IMR-90 (cell line): ENCODE measurements at regions not wholly inside any gene's neighbourhood (a gene's known extent, or its start where the extent isn't known, plus 50 kb on each side); places are given as distances from the start of the nearest gene placed in this dataset.

Experiments
- ATAC-seq: fragments of 200-7000 bp; cut with Tn5 transposase; 2 replicates; pipeline ENCODE4 v1.9.1; 2020; ENCODE audit warnings: low read depth, mild to moderate bottlenecking, moderate library complexity
- BruUV-seq: library from RNA; stranded (reverse); fragments of 400-500 nt; replicated peaks from 2 replicates; lab custom pipeline; 2021; lab: Mats Ljungman, UMichigan
- CTCF ChIA-PET: fragments of 300-600 bp; formaldehyde crosslinking; extraction: SDS; loops from one replicate; lab custom pipeline; 2021; ENCODE audit warnings: antibody characterized with exemption; lab: Yijun Ruan, JAX
- POLR2A ChIA-PET: fragments of 300-600 bp; sonication (Branson Sonifier 250); formaldehyde crosslinking; loops from one replicate; lab custom pipeline; 2022; ENCODE audit warnings: antibody characterized with exemption; ENCODE audit not compliant: unreplicated experiment; lab: Charles Lee
- DNase-seq: peaks from one replicate; pipeline ENCODE4 v3.0.0; 2013
- H2AFZ ChIP-seq: replicated peaks from 2 replicates; pipeline ENCODE3; 2013; ENCODE audit warnings: low read length, mild to moderate bottlenecking; ENCODE audit not compliant: poor library complexity
- H2AK5ac ChIP-seq: 2 replicates; pipeline ENCODE4 v1.6.1; 2013; ENCODE audit warnings: low read depth, low read length, inconsistent platforms
- H2AK9ac ChIP-seq: replicated peaks from 2 replicates; pipeline ENCODE3; 2013; ENCODE audit warnings: mild to moderate bottlenecking, low read depth, low read length, moderate library complexity; ENCODE audit not compliant: poor library complexity
- H2BK120ac ChIP-seq: 2 replicates; pipeline ENCODE4 v1.6.1; 2013; ENCODE audit warnings: low read depth, low read length, inconsistent platforms
- H2BK15ac ChIP-seq: 3 replicates; pipeline ENCODE4 v1.6.1; 2013; ENCODE audit warnings: low read depth, low read length, inconsistent platforms
- H2BK20ac ChIP-seq: 2 replicates; pipeline ENCODE4 v1.6.1; 2013; ENCODE audit warnings: low read depth, mild to moderate bottlenecking, inconsistent platforms, low read length, moderate library complexity
- H2BK5ac ChIP-seq: 2 replicates; pipeline ENCODE4 v1.6.1; 2013; ENCODE audit warnings: mild to moderate bottlenecking, low read depth, low read length, inconsistent platforms; ENCODE audit not compliant: poor library complexity, severe bottlenecking
- H3K14ac ChIP-seq: replicated peaks from 2 replicates; pipeline ENCODE4 v1.6.1; 2013; ENCODE audit warnings: low read depth, low read length, inconsistent platforms
- H3K18ac ChIP-seq: 2 replicates; pipeline ENCODE4 v1.6.1; 2013; ENCODE audit warnings: low read depth, low read length, control low read depth
- H3K23ac ChIP-seq: 2 replicates; pipeline ENCODE4 v1.6.1; 2013; ENCODE audit warnings: low read depth, low read length, inconsistent platforms
- H3K27ac ChIP-seq: 2 replicates; pipeline ENCODE4 v1.5.1; 2013; ENCODE audit warnings: mild to moderate bottlenecking, control low read depth, low read length; ENCODE audit not compliant: insufficient read depth
- H3K27me3 ChIP-seq: 2 replicates; pipeline ENCODE4 v1.6.1; 2013; ENCODE audit warnings: low read length; ENCODE audit not compliant: control insufficient read depth, insufficient read depth
- H3K36me3 ChIP-seq: 2 replicates; pipeline ENCODE4 v1.6.1; 2013; ENCODE audit warnings: low read length, mixed read lengths; ENCODE audit not compliant: control insufficient read depth, insufficient read depth
- H3K4ac ChIP-seq: 2 replicates; pipeline ENCODE4 v1.6.1; 2013; ENCODE audit warnings: low read depth, low read length, inconsistent platforms
- H3K4me1 ChIP-seq: 2 replicates; pipeline ENCODE4 v1.6.1; 2013; ENCODE audit warnings: low read length, mixed read lengths; ENCODE audit not compliant: control insufficient read depth, insufficient read depth
- H3K4me2 ChIP-seq: 2 replicates; pipeline ENCODE4 v1.6.1; 2013; ENCODE audit warnings: low read depth, mild to moderate bottlenecking, control low read depth, low read length, moderate library complexity
- H3K4me3 ChIP-seq: 2 replicates; pipeline ENCODE4 v1.5.1; 2013; ENCODE audit warnings: low read depth, mild to moderate bottlenecking, control low read depth, low read length, moderate library complexity; ENCODE audit not compliant: insufficient read depth
- H3K56ac ChIP-seq: 2 replicates; pipeline ENCODE4 v1.6.1; 2013; ENCODE audit warnings: low read length, inconsistent platforms; ENCODE audit not compliant: insufficient read depth; ENCODE audit errors: extremely low read depth
- H3K79me1 ChIP-seq, 2 experiments: 2 replicates each; pipeline ENCODE4 v1.6.1; 2013; ENCODE audit warnings: low read length in 2 of 2, inconsistent platforms in 1 of 2, low read depth in 1 of 2
- H3K9ac ChIP-seq: 2 replicates; pipeline ENCODE4 v1.6.1; 2013; ENCODE audit warnings: low read depth, low read length, control low read depth
- H3K9me1 ChIP-seq: 2 replicates; pipeline ENCODE4 v1.6.1; 2013; ENCODE audit warnings: low read length, inconsistent platforms; ENCODE audit not compliant: insufficient read depth
- H3K9me3 ChIP-seq: 2 replicates; pipeline ENCODE4 v1.6.1; 2013; ENCODE audit warnings: low read length; ENCODE audit not compliant: control insufficient read depth, insufficient read depth
- H4K20me1 ChIP-seq: 2 replicates; pipeline ENCODE4 v1.6.1; 2013; ENCODE audit warnings: low read length, inconsistent platforms; ENCODE audit not compliant: insufficient read depth
- H4K5ac ChIP-seq: 2 replicates; pipeline ENCODE4 v1.6.1; 2013; ENCODE audit warnings: mild to moderate bottlenecking, low read depth, low read length, control low read depth
- H4K8ac ChIP-seq, 2 experiments: 2 replicates each; pipeline ENCODE4 v1.6.1; 2013; ENCODE audit warnings: low read depth in 2 of 2, low read length in 2 of 2, control low read depth in 1 of 2, inconsistent platforms in 1 of 2
- H4K91ac ChIP-seq: 2 replicates; pipeline ENCODE4 v1.6.1; 2013; ENCODE audit warnings: low read depth, low read length, inconsistent platforms; ENCODE audit not compliant: insufficient read depth
- BHLHE40 ChIP-seq: fragments of 150-350 bp; IDR thresholded peaks from 2 replicates; pipeline ENCODE4 v1.6.1; 2016; ENCODE audit warnings: mild to moderate bottlenecking, low read depth, low read length
- CEBPB ChIP-seq: IDR thresholded peaks from 2 replicates; pipeline ENCODE4 v1.6.1; 2012; ENCODE audit warnings: low read depth, low read length, improper control_type of control experiment
- CHD1 ChIP-seq: IDR thresholded peaks from 2 replicates; pipeline ENCODE4 v1.6.1; 2012; ENCODE audit warnings: low read depth, low read length, improper control_type of control experiment
- CTCF ChIP-seq: conservative IDR thresholded peaks from 2 replicates; pipeline ENCODE4 v1.5.1; 2012; ENCODE audit warnings: mild to moderate bottlenecking, low read depth, low read length, improper control_type of control experiment
- ELK1 ChIP-seq: fragments of 150-350 bp; IDR thresholded peaks from 2 replicates; pipeline ENCODE4 v1.6.1; 2016; ENCODE audit warnings: low read depth, mild to moderate bottlenecking, low read length, moderate library complexity, borderline replicate concordance
- FOS ChIP-seq: fragments of 150-350 bp; IDR thresholded peaks from 2 replicates; pipeline ENCODE4 v1.6.1; 2016; ENCODE audit warnings: low read depth, low read length
- MAFK ChIP-seq: IDR thresholded peaks from 2 replicates; pipeline ENCODE4 v1.6.1; 2012; ENCODE audit warnings: low read depth, low read length, improper control_type of control experiment
- MAZ ChIP-seq: IDR thresholded peaks from 2 replicates; pipeline ENCODE4 v1.6.1; 2012; ENCODE audit warnings: low read depth, mild to moderate bottlenecking, low read length, improper control_type of control experiment, moderate library complexity, borderline replicate concordance
- MXI1 ChIP-seq: IDR thresholded peaks from 2 replicates; pipeline ENCODE4 v1.6.1; 2012; ENCODE audit warnings: low read depth, mild to moderate bottlenecking, low read length, moderate library complexity, borderline replicate concordance
- NFE2L2 ChIP-seq: fragments of 150-350 bp; IDR thresholded peaks from 2 replicates; pipeline ENCODE4 v1.6.1; 2016; ENCODE audit warnings: low read depth, mild to moderate bottlenecking, low read length
- POLR2A ChIP-seq: IDR thresholded peaks from 2 replicates; pipeline ENCODE4 v1.6.1; 2012; ENCODE audit warnings: mild to moderate bottlenecking, low read depth, low read length
- RAD21 ChIP-seq: IDR thresholded peaks from 2 replicates; pipeline ENCODE4 v1.6.1; 2012; ENCODE audit warnings: low read length, improper control_type of control experiment
- RCOR1 ChIP-seq: IDR thresholded peaks from 2 replicates; pipeline ENCODE4 v1.6.1; 2012; ENCODE audit warnings: mild to moderate bottlenecking, low read length, improper control_type of control experiment; ENCODE audit not compliant: insufficient replicate concordance
- RFX5 ChIP-seq: IDR thresholded peaks from 2 replicates; pipeline ENCODE4 v1.8.0; 2012; ENCODE audit warnings: low read depth, mild to moderate bottlenecking, low read length, moderate library complexity
- SMC3 ChIP-seq: fragments of 150-350 bp; IDR thresholded peaks from 2 replicates; pipeline ENCODE4 v1.6.1; 2016; ENCODE audit warnings: low read depth, mild to moderate bottlenecking, antibody characterized with exemption, low read length, moderate library complexity
- USF2 ChIP-seq: fragments of 150-350 bp; IDR thresholded peaks from 2 replicates; pipeline ENCODE4 v1.6.1; 2017; ENCODE audit warnings: mild to moderate bottlenecking, antibody characterized with exemption, low read length, low read depth
- dilution Hi-C: fragments of 300-500 bp; cut with HindIII; formaldehyde crosslinking; loops from one replicate; pipeline ENCODE4 v1.14.3; 2018; ENCODE audit warnings: low sequenced_read_pairs; ENCODE audit not compliant: unreplicated experiment
- in situ Hi-C: fragments of 300-500 bp; cut with MboI; formaldehyde crosslinking; loops from 3 replicates; pipeline ENCODE4 v1.14.3; 2019; ENCODE audit warnings: low sequenced_read_pairs, inconsistent platforms, mixed read lengths
- intact Hi-C: fragments of 100-400 bp; cut with micrococcal nuclease; formaldehyde crosslinking; loops from 2 replicates; pipeline ENCODE4 v1.10.0; 2022

- no peak overlapping the region for H3K14ac ChIP-seq
- H2BK5ac ChIP-seq = peak overlapping the region; percentile 55
- dilution Hi-C loops = no loop called here
- TF ChIP-seq CTCF (no peak), MAZ (no peak), CEBPB (no peak), USF2 (no peak), ELK1 (no peak), RCOR1 (no peak), CHD1 (no peak), MXI1 (no peak), RFX5 (no peak), RAD21 (no peak), MAFK (no peak), FOS (no peak), SMC3 (no peak), BHLHE40 (no peak), NFE2L2 (no peak), POLR2A (no peak)
- H2AK9ac ChIP-seq = no peak overlapping the region
- no peak overlapping the region for H3K4me3 ChIP-seq
- H3K36me3 ChIP-seq = no peaks in the 10 kb centered on the region
- H3K9ac ChIP-seq = no peak overlapping the region
- H3K18ac ChIP-seq = no peak overlapping the region
- H3K9me3 ChIP-seq = no peaks in the 10 kb centered on the region
- no peak overlapping the region for H3K27ac ChIP-seq
- in situ Hi-C loops = no loop called here
- H3K27me3 ChIP-seq = no peaks in the 10 kb centered on the region
- peaks cover 2% of the 10 kb centered on the region; the same call in 1 of the 2 replicates for H3K4me1 ChIP-seq
- no peak overlapping the region for H3K23ac ChIP-seq
- H2BK20ac ChIP-seq = no peak overlapping the region
- no peak overlapping the region for H3K4me2 ChIP-seq
- H2AK5ac ChIP-seq = no peak overlapping the region
- POLR2A ChIA-PET = no interaction called here
- intact Hi-C loops = no loop called here
- no peak overlapping the region for H3K56ac ChIP-seq
- H4K91ac ChIP-seq = no peak overlapping the region
- no peak overlapping the region for H2AFZ ChIP-seq
- peak; percentile 51; the same call in 1 of the 2 replicates for ATAC-seq
- peak overlapping the region in 1 of 2 experiments; percentile 71; a peak in 1 of 4 replicates for H4K8ac ChIP-seq
- H3K79me1 ChIP-seq = no peaks in the 10 kb centered on the region
- H3K9me1 ChIP-seq = no peaks in the 10 kb centered on the region
- no TSS peak for BruUV-seq
- no peak overlapping the region for H4K5ac ChIP-seq
- H2BK120ac ChIP-seq = no peak overlapping the region
- DNase-seq = peak; percentile 3
- no peak overlapping the region for H3K4ac ChIP-seq
- no peaks in the 10 kb centered on the region for H4K20me1 ChIP-seq
- CTCF ChIA-PET = no interaction called here
- no peak overlapping the region for H2BK15ac ChIP-seq
Measured at GRCh38 chr5:30900367-30900766, 293.1 kb upstream of the CDH6 start.
